GM12872 (cell line): ENCODE measurements at regions not wholly inside any gene's neighbourhood (a gene's known extent, or its start where the extent isn't known, plus 50 kb on each side); places are given as distances from the start of the nearest gene placed in this dataset.

Experiments used
- TF ChIP-seq, protein P1 (sequence below): IDR thresholded peaks from 3 replicates; pipeline ENCODE4 v1.5.1; 2011; ENCODE audit warnings: low read depth, mild to moderate bottlenecking, low read length, moderate library complexity; ENCODE audit not compliant: insufficient read depth

DNA sequence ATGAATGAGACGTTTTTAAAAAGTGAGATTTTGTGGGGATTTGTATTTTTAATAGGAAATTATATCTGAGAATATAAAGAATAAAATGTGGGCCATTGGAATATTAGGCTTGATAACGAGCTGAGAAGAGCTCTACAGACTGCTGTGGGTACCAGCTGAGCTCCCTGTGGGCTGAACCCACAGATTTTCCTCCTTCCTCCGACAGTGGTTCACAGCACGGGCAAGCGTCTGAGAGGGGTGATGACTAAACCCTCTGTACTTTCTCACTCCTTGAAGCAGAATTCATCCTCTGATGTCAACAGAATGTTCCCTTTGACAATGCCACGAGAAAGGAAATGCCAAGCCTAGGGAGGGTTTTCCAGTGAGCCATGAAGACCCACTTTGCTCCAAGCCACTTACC, 102.7 kb upstream of the AJAP1 start:
- TF ChIP-seq, protein P1, sequence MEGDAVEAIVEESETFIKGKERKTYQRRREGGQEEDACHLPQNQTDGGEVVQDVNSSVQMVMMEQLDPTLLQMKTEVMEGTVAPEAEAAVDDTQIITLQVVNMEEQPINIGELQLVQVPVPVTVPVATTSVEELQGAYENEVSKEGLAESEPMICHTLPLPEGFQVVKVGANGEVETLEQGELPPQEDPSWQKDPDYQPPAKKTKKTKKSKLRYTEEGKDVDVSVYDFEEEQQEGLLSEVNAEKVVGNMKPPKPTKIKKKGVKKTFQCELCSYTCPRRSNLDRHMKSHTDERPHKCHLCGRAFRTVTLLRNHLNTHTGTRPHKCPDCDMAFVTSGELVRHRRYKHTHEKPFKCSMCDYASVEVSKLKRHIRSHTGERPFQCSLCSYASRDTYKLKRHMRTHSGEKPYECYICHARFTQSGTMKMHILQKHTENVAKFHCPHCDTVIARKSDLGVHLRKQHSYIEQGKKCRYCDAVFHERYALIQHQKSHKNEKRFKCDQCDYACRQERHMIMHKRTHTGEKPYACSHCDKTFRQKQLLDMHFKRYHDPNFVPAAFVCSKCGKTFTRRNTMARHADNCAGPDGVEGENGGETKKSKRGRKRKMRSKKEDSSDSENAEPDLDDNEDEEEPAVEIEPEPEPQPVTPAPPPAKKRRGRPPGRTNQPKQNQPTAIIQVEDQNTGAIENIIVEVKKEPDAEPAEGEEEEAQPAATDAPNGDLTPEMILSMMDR: no peak

DNA sequence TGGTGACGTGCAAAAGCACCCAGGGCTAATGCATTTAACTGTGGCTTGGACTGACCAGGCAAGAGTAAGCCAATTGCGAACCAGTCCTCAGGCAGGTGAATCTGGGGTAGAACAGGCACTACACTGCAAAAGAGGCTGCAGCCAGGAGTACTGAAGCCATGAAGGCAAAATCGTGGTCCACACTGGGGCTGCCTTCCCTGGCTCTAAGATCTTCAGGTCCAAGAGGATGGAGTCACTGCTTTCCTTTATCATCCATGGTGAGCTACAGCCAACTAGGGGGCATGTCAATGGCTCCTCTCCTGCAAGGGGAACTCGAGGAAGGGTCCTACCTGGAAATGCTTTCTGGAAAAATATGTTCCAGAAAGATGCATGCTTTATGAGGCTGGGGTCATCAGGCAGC, 100.6 kb upstream of the AJAP1 start:
- TF ChIP-seq, protein P1: no peak

DNA sequence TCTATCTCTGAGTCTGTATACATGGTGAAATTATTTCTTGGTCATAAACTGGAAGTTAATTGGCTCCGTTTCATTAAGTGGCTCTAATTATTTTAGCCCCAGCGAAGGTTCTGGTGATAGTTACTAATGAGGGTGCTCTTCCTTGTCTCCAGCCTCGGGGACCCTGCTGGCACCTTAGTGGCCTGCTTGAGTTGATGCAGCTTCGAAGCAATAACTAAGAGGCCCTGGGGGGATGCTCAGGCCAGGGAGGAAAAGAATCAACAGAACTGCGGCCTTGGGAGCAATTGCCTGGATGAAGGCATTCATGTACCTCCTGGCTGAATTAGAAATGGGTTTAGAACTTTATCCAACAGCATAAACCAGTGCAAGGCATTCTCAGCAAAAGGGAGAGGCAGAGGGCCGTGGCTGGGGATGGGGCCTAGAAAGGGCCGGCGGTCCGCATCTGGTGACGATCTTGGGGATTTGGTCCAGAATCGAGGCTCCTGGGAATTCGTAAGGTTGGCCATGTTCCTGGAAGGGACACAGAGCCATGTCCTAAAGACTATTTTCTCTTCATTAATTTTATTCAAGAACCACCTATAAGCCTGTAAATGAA, 100.0 kb upstream of the AJAP1 start:
- TF ChIP-seq, protein P1: no peak

DNA sequence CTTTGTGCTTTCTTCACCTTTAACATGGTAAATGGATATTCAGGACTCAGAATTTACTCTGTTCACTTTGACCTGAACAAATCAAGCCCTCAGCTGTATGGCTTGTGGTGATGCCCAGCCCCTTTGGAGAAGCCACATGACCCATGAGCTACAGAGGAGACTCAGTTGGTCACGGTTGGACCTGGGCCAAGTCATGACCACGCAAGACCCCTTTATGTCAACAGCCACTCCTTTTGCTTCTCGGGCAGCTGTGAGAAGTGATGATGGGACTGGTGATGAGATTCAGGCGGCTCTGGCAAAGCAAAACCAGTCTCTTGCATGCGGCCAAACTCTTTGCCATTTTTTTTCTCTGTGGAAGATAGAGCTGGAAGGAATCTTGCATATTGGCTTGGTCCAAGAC, 96.5 kb upstream of the AJAP1 start:
- TF ChIP-seq, protein P1: no peak

DNA sequence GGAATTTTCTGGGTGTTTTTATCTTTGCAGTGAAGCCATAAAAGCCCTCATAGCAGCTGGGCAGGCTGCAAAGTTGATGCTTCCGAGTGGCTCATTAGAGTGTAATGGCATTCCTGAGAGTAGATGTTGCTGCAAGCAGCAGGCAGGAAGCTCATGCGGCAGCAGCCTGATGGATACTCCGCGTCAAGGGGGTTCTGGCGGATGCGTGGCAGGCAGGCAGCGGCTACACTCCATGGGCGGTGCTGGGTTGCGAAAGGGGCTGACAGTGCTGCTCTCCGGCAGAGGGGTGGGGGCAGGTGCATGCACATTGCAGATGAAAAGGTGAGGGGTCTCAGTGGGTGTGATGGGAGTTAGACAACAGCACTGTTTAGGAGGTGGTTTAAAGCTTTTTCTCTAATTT, 93.2 kb upstream of the AJAP1 start:
- TF ChIP-seq, protein P1: no peak

DNA sequence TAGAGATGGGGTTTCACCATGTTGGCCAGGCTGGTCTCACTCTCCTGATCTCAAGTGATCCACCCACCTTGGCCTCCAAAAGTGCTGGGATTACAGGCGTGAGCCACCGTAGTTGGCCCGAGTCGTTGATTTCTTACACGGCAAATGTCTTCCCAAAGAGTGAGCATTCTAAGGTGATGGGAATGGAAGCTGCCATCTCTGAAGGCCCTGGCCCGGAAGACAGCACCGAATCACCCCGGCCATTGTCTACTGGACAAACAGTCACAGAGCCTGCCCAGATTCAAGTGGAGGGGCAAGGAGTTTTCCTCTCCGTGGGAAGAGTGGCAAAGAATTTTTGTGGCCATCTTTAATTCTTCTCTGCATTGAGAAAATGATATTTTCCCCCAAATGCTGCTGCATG, 92.1 kb upstream of the AJAP1 start:
- TF ChIP-seq, protein P1: no peak

DNA sequence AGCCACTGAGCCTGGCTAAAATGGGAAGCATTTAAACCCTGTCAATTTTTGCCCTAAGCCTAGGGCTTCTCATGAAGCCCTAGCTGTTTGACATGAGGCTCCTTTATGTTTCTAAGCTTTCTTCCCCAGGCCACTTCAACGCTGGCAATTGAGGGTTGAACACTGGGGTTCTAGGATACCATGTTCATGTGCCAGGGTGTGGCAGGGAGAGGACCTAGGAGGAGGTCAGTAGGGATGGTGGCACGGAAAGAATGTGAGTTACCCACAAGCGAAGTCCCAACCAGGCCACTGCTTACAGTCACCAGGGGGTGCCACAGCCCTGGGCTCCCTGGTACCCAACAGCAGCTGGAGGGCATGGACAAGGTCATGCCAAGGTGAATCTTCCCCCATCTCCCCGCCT, 90.8 kb upstream of the AJAP1 start:
- TF ChIP-seq, protein P1: no peak
